B cell (primary cell): ENCODE measurements at regions not wholly inside any gene's neighbourhood (a gene's known extent, or its start where the extent isn't known, plus 50 kb on each side); places are given as distances from the start of the nearest gene placed in this dataset.

Experiments
- ATAC-seq: fragments of 200-7000 bp; cut with Tn5 transposase; one replicate; pipeline ENCODE4 v1.10.0; 2021; ENCODE audit warnings: low read depth, mild to moderate bottlenecking, moderate number of reproducible peaks, moderate library complexity
- CTCF ChIA-PET: fragments of 350-600 bp; sonication (Branson Sonifier 250); formaldehyde crosslinking; loops from one replicate; lab custom pipeline; 2021; ENCODE audit warnings: antibody characterized with exemption, inconsistent platforms; lab: Charles Lee
- POLR2A ChIA-PET: fragments of 350-600 bp; sonication (Branson Sonifier 250); formaldehyde crosslinking; loops from one replicate; lab custom pipeline; 2021; ENCODE audit warnings: antibody characterized with exemption; lab: Charles Lee
- DNase-seq: peaks from one replicate; pipeline ENCODE4 v3.0.0; 2013
- H2AFZ ChIP-seq: 2 replicates; pipeline ENCODE4 v1.6.1; 2012; ENCODE audit warnings: mild to moderate bottlenecking, low read depth, low read length; ENCODE audit not compliant: insufficient read depth, poor library complexity, severe bottlenecking
- H3K27ac ChIP-seq, 2 donors: 1 replicate in 1 of 2; 2 replicates in 1 of 2; pipeline ENCODE4 v1.5.1; 2012 to 2013; ENCODE audit warnings: low read length in 2 of 2, mild to moderate bottlenecking in 2 of 2, moderate library complexity in 1 of 2
- H3K27me3 ChIP-seq, 4 experiments: fragments of 200-600 bp in 1 of 4; sonication (generic) in 1 of 4; replicated peaks in 1 of 4; 1 replicate in 2 of 4; 2 replicates in 2 of 4; pipeline versions ENCODE4 v1.6.1 to v1.7.0; 2013 to 2016; ENCODE audit warnings: low read length in 3 of 4, mild to moderate bottlenecking in 2 of 4, mixed read lengths in 1 of 4, moderate library complexity in 1 of 4; ENCODE audit not compliant: insufficient read depth in 4 of 4, control insufficient read depth in 3 of 4; ENCODE audit errors: control extremely low read depth in 1 of 4
- H3K36me3 ChIP-seq, 2 experiments: replicated peaks in 1 of 2; 1 replicate in 1 of 2; 2 replicates in 1 of 2; pipeline versions ENCODE4 v1.6.1 to v1.7.1; 2013; ENCODE audit warnings: low read length in 1 of 2; ENCODE audit not compliant: insufficient read depth in 2 of 2, control insufficient read depth in 1 of 2; ENCODE audit errors: control extremely low read depth in 1 of 2, extremely low read depth in 1 of 2
- H3K4me1 ChIP-seq, 2 donors: fragments of 200-600 bp in 1 of 2; sonication (generic) in 1 of 2; 1 replicate in 1 of 2; 2 replicates in 1 of 2; pipeline versions ENCODE4 v1.5.1 to v1.6.1; 2013 to 2017; ENCODE audit warnings: low read length in 2 of 2; ENCODE audit not compliant: control insufficient read depth in 2 of 2, insufficient read depth in 2 of 2
- H3K4me2 ChIP-seq: replicated peaks from 2 replicates; pipeline ENCODE3; 2012; ENCODE audit warnings: mild to moderate bottlenecking, low read depth, low read length; ENCODE audit not compliant: poor library complexity, severe bottlenecking
- H3K4me3 ChIP-seq, 5 experiments: fragments of 200-600 bp in 1 of 5; sonication (generic) in 1 of 5; 1 replicate in 3 of 5; 2 replicates in 2 of 5; pipeline versions ENCODE4 v1.5.1 to v1.7.0; 2011 to 2016; ENCODE audit warnings: low read length in 4 of 5, mild to moderate bottlenecking in 4 of 5, low read depth in 2 of 5, control low read depth in 1 of 5, moderate library complexity in 1 of 5; ENCODE audit not compliant: insufficient read depth in 1 of 5; ENCODE audit errors: control extremely low read depth in 1 of 5, extremely low read depth in 1 of 5
- H3K79me2 ChIP-seq: fragments of 200-600 bp; sonication (generic); one replicate; pipeline ENCODE4 v1.6.0; 2016; ENCODE audit warnings: low read length; ENCODE audit not compliant: control insufficient read depth, insufficient read depth
- H3K9ac ChIP-seq: fragments of 200-600 bp; sonication (generic); 2 replicates; pipeline ENCODE4 v1.6.1; 2017; ENCODE audit warnings: mild to moderate bottlenecking, low read length, moderate library complexity
- H3K9me3 ChIP-seq, 3 donors: one replicate each; pipeline versions ENCODE4 v1.6.1 to v1.7.1; 2013; ENCODE audit warnings: low read length in 2 of 3; ENCODE audit not compliant: control insufficient read depth in 2 of 3, insufficient read depth in 1 of 3; ENCODE audit errors: control extremely low read depth in 1 of 3
- H4K20me1 ChIP-seq: 2 replicates; pipeline ENCODE4 v1.6.0; 2012; ENCODE audit warnings: mild to moderate bottlenecking, low read length; ENCODE audit not compliant: insufficient read depth, control insufficient read depth, poor library complexity, severe bottlenecking
- H3K27ac Mint-ChIP-seq: one replicate; pipeline ENCODE4 v1.8.0; 2021; ENCODE audit warnings: mixed read lengths
- H3K27me3 Mint-ChIP-seq: one replicate; pipeline ENCODE4 v1.8.0; 2021; ENCODE audit warnings: mixed read lengths
- H3K4me1 Mint-ChIP-seq: one replicate; pipeline ENCODE4 v1.8.0; 2021; ENCODE audit warnings: mixed read lengths
- H3K4me3 Mint-ChIP-seq: one replicate; pipeline ENCODE4 v1.8.0; 2021; ENCODE audit warnings: mixed read lengths
- H3K9me3 Mint-ChIP-seq: one replicate; pipeline ENCODE4 v1.8.0; 2022; ENCODE audit warnings: mixed read lengths; ENCODE audit not compliant: insufficient read depth
- EZH2 ChIP-seq: IDR thresholded peaks from 2 replicates; pipeline ENCODE4 v1.6.1; 2012; ENCODE audit warnings: borderline replicate concordance, low read depth, mild to moderate bottlenecking, moderate library complexity, low read length; ENCODE audit not compliant: insufficient read depth, poor library complexity, severe bottlenecking
- whole genome bisulfite sequencing: methylation state at CpG from one replicate; pipeline ENCODE4 v1.1.5; 2013; ENCODE audit warnings: missing lambda C conversion rate; ENCODE audit not compliant: insufficient coverage; 5-methylcytosine and 5-hydroxymethylcytosine counted together
- intact Hi-C: fragments of 100-400 bp; cut with micrococcal nuclease; formaldehyde crosslinking; loops from one replicate; pipeline ENCODE4 v1.10.0; 2022
- TF ChIP-seq, protein P1 (sequence below): fragments of 200-600 bp; IDR thresholded peaks from one replicate; pipeline ENCODE4 v1.8.0; 2022; ENCODE audit warnings: antibody characterized with exemption, mild to moderate bottlenecking

DNA sequence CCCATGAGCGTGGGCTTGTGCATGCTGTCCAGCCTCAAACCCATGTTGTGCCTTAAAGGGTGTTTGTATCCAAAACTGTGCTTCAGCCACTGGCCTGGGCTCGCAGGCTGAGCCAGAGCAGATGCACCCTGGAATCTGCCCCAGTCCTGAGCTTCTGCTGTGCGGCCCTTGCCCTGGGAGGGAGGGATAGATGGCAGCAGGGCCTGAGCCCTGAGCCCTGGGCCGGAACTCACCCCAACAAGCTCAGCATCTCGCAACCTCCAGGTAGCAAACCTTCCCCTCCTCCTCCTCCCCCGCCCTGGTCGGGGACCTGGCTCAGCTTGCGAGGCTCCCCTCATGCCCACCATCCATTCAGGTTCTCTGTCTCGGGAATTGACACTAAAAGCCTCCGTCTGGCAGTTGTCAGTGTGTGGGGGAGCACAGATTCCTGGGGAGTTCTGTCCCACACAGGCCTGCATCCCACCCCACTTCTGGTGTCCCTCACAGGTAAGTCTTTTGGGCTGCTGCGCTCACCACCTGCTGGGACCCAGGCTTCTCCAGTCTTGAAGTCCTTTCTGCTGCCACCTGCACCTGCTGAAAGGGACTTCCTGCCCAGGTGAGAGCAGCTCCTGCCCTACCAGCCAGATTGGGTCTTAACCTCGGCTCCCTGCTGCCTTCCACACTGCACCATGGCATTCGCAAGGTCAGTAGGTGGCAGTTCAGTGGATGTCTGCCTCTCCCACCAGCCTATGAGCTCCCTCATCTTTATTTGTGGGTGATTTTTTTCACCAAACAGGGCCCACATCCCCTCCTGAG is 55.2 kb upstream of the OLFM1 start:
- WGBS, result 87% methylated on average over 12 of the region's 13 CpGs

GRCh38 chr9:135032868-135033460 is 54.5 kb upstream of the OLFM1 start:
- DNase-seq (no peak), ATAC-seq (no peak)
- ChIA-PET POLR2A (no interaction called here), CTCF (no interaction called here)
- H3K4me1 ChIP-seq, result no peaks in the 10 kb centered on the region
- no peak overlapping the region for H3K27ac Mint-ChIP-seq
- H3K9me3 ChIP-seq, result peaks cover 0 to 8% (median 0%) of the 10 kb centered on the region in 3 donors
- no peak overlapping the region for H2AFZ ChIP-seq
- no peak overlapping the region for H3K27ac ChIP-seq
- no peak overlapping the region for H3K4me2 ChIP-seq
- no peak overlapping the region for H3K4me3 Mint-ChIP-seq
- H3K9ac ChIP-seq, result no peak overlapping the region
- intact Hi-C loops, result no loop called here
- no peaks in the 10 kb centered on the region for H4K20me1 ChIP-seq
- H3K36me3 ChIP-seq, result no peaks in the 10 kb centered on the region
- H3K4me3 ChIP-seq, result no peak overlapping the region
- H3K79me2 ChIP-seq, result no peaks in the 10 kb centered on the region
- H3K27me3 Mint-ChIP-seq, result peaks cover 8% of the 10 kb centered on the region
- H3K27me3 ChIP-seq, result no peaks in the 10 kb centered on the region
- no peaks in the 10 kb centered on the region for H3K4me1 Mint-ChIP-seq
- TF ChIP-seq, protein P1, sequence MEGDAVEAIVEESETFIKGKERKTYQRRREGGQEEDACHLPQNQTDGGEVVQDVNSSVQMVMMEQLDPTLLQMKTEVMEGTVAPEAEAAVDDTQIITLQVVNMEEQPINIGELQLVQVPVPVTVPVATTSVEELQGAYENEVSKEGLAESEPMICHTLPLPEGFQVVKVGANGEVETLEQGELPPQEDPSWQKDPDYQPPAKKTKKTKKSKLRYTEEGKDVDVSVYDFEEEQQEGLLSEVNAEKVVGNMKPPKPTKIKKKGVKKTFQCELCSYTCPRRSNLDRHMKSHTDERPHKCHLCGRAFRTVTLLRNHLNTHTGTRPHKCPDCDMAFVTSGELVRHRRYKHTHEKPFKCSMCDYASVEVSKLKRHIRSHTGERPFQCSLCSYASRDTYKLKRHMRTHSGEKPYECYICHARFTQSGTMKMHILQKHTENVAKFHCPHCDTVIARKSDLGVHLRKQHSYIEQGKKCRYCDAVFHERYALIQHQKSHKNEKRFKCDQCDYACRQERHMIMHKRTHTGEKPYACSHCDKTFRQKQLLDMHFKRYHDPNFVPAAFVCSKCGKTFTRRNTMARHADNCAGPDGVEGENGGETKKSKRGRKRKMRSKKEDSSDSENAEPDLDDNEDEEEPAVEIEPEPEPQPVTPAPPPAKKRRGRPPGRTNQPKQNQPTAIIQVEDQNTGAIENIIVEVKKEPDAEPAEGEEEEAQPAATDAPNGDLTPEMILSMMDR, result no peak
- no peak for TF ChIP-seq EZH2
- no peaks in the 10 kb centered on the region for H3K9me3 Mint-ChIP-seq
- 89% methylated on average over 17 of the region's 22 CpGs for WGBS

More for the DNA sequence above, 55.2 kb upstream of the OLFM1 start:
- no peaks in the 10 kb centered on the region for H3K27me3 ChIP-seq
- ChIA-PET POLR2A (no interaction called here), CTCF (no interaction called here)
- TF ChIP-seq EZH2, result no peak
- TF ChIP-seq, protein P1, result no peak
- H4K20me1 ChIP-seq, result no peaks in the 10 kb centered on the region
- H3K79me2 ChIP-seq, result no peaks in the 10 kb centered on the region
- H3K4me1 ChIP-seq, result no peaks in the 10 kb centered on the region
- H3K36me3 ChIP-seq, result no peaks in the 10 kb centered on the region
- H2AFZ ChIP-seq, result no peak overlapping the region
- no peak overlapping the region for H3K4me3 ChIP-seq
- H3K27me3 Mint-ChIP-seq, result peaks cover 8% of the 10 kb centered on the region
- ATAC-seq (no peak), DNase-seq (no peak)
- H3K4me3 Mint-ChIP-seq, result no peak overlapping the region
- no peak overlapping the region for H3K4me2 ChIP-seq
- no peak overlapping the region for H3K27ac ChIP-seq
- intact Hi-C loops, result no loop called here
- no peaks in the 10 kb centered on the region for H3K4me1 Mint-ChIP-seq
- no peak overlapping the region for H3K9ac ChIP-seq
- H3K9me3 Mint-ChIP-seq, result no peaks in the 10 kb centered on the region
- H3K27ac Mint-ChIP-seq, result no peak overlapping the region
- H3K9me3 ChIP-seq, result peaks cover 0 to 8% (median 0%) of the 10 kb centered on the region in 3 donors
